ENCODE measurements at regions not wholly inside any gene's neighbourhood (a gene's known extent, or its start where the extent isn't known, plus 50 kb on each side); places are given as distances from the start of the nearest gene placed in this dataset.

DNA sequence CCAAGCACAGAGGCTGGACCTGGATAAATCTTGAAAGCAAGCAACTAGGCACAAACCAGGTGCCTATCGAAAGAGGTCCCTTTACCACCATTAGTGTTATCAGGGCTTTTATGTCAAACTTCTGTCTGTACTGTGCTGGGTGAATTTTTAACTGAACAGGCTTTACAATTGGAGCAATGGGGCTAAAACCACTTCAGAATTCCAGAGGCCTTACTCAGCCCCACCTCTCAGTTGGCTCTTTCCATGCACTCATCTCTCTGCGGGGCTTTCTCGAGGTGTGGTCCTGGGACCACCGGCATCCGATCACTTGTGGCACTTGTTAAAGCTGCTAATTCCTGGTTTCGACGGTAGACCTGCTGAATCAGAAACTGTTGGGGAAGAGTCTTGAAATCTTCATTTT lies 232.5 kb downstream of the SOX4 start:
- no peaks in the 10 kb centered on the region for H3K9me3 ChIP-seq (ENCODE audit: insufficient read depth, low read depth, low read length)
- no peak overlapping the region for H3K4me3 Mint-ChIP-seq (ENCODE audit: unreplicated experiment)
- peak overlapping the region; percentile 31 for H3K27ac ChIP-seq (ENCODE audit: low read depth, low read length)
- H3K9me3 Mint-ChIP-seq (ENCODE audit: unreplicated experiment) = no peaks in the 10 kb centered on the region
- peak overlapping the region; percentile 76 for H3K4me2 ChIP-seq (ENCODE audit: low read length)
- H3K4me1 Mint-ChIP-seq (ENCODE audit: low read depth, unreplicated experiment) = peaks cover 40% of the 10 kb centered on the region
- H3K36me3 ChIP-seq (ENCODE audit: insufficient read depth, low read length) = no peaks in the 10 kb centered on the region
- no peaks in the 10 kb centered on the region for H3K36me3 Mint-ChIP-seq (ENCODE audit: low read depth, unreplicated experiment)
- FAIRE-seq (peak; percentile 54), DNase-seq (ENCODE audit: low read depth) (peak; percentile 74)
- no peaks in the 10 kb centered on the region for H3K27me3 ChIP-seq (ENCODE audit: insufficient read depth, low read length)
- no peak for TF ChIP-seq EZH2 (IDR thresholded peaks at IDR 0.05; ENCODE audit: insufficient read depth, low read length)
- TF ChIP-seq, protein P1, sequence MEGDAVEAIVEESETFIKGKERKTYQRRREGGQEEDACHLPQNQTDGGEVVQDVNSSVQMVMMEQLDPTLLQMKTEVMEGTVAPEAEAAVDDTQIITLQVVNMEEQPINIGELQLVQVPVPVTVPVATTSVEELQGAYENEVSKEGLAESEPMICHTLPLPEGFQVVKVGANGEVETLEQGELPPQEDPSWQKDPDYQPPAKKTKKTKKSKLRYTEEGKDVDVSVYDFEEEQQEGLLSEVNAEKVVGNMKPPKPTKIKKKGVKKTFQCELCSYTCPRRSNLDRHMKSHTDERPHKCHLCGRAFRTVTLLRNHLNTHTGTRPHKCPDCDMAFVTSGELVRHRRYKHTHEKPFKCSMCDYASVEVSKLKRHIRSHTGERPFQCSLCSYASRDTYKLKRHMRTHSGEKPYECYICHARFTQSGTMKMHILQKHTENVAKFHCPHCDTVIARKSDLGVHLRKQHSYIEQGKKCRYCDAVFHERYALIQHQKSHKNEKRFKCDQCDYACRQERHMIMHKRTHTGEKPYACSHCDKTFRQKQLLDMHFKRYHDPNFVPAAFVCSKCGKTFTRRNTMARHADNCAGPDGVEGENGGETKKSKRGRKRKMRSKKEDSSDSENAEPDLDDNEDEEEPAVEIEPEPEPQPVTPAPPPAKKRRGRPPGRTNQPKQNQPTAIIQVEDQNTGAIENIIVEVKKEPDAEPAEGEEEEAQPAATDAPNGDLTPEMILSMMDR (IDR thresholded peaks at IDR 0.05; ENCODE audit: insufficient read depth, low read depth, low read length) = no peak
- no peak overlapping the region for H3K9ac ChIP-seq (ENCODE audit: low read length)
- peak overlapping the region; percentile 75 for H3K27ac Mint-ChIP-seq (ENCODE audit: unreplicated experiment)
- no peak overlapping the region for H2AFZ ChIP-seq (ENCODE audit: low read depth, low read length)
- H3K79me2 ChIP-seq (ENCODE audit: insufficient read depth, low read length) = peaks cover 6% of the 10 kb centered on the region
- no peaks in the 10 kb centered on the region for H3K27me3 Mint-ChIP-seq (ENCODE audit: low read depth, unreplicated experiment)
- no peaks in the 10 kb centered on the region for H4K20me1 ChIP-seq (ENCODE audit: insufficient read depth, low read length)
- no peak overlapping the region for H3K4me3 ChIP-seq (ENCODE audit: insufficient read depth, low read depth, low read length)
- H3K4me1 ChIP-seq (ENCODE audit: insufficient read depth, low read length) = peaks cover 15% of the 10 kb centered on the region

DNA sequence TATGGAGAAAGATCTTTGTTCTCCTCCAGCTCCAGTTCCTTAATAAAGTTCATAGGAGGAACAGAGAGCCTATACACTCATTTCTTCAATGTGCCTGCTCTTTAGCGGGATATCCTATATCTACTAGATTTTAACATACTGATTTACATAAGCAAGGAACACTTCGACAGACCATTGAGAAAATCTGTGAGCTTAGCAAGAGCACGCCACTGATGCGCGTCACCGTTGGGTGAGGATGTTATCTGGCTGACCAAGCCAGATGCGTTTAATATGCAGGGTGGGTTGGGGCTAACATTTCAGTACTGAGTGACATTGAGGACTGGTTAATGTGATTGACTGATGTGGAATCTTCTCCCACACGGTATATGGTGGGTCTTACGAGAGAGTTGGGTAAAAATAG lies 233.4 kb downstream of the SOX4 start:
- Histone ChIP-seq H3K79me2 (ENCODE audit: insufficient read depth, low read length) (peaks cover 6% of the 10 kb centered on the region), H3K4me2 (ENCODE audit: low read length) (no peak overlapping the region), H2AFZ (ENCODE audit: low read depth, low read length) (no peak overlapping the region), H3K9me3 (ENCODE audit: insufficient read depth, low read depth, low read length) (no peaks in the 10 kb centered on the region), H3K27ac (ENCODE audit: low read depth, low read length) (no peak overlapping the region), H3K36me3 (ENCODE audit: insufficient read depth, low read length) (no peaks in the 10 kb centered on the region), H3K4me3 (ENCODE audit: insufficient read depth, low read depth, low read length) (no peak overlapping the region), H3K4me1 (ENCODE audit: insufficient read depth, low read length) (peaks cover 22% of the 10 kb centered on the region), H3K9ac (ENCODE audit: low read length) (no peak overlapping the region), H4K20me1 (ENCODE audit: insufficient read depth, low read length) (no peaks in the 10 kb centered on the region), H3K27me3 (ENCODE audit: insufficient read depth, low read length) (no peaks in the 10 kb centered on the region)
- no peak for FAIRE-seq
- H3K27ac Mint-ChIP-seq (ENCODE audit: unreplicated experiment) = peak overlapping the region; percentile 48
- H3K27me3 Mint-ChIP-seq (ENCODE audit: low read depth, unreplicated experiment) = no peaks in the 10 kb centered on the region
- H3K4me3 Mint-ChIP-seq (ENCODE audit: unreplicated experiment) = no peak overlapping the region
- H3K9me3 Mint-ChIP-seq (ENCODE audit: unreplicated experiment) = no peaks in the 10 kb centered on the region
- no peaks in the 10 kb centered on the region for H3K36me3 Mint-ChIP-seq (ENCODE audit: low read depth, unreplicated experiment)
- no peak for DNase-seq (ENCODE audit: low read depth)
- no peak for TF ChIP-seq EZH2 (IDR thresholded peaks at IDR 0.05; ENCODE audit: insufficient read depth, low read length)
- TF ChIP-seq, protein P1 (IDR thresholded peaks at IDR 0.05; ENCODE audit: insufficient read depth, low read depth, low read length) = no peak
- H3K4me1 Mint-ChIP-seq (ENCODE audit: low read depth, unreplicated experiment) = peaks cover 46% of the 10 kb centered on the region

DNA sequence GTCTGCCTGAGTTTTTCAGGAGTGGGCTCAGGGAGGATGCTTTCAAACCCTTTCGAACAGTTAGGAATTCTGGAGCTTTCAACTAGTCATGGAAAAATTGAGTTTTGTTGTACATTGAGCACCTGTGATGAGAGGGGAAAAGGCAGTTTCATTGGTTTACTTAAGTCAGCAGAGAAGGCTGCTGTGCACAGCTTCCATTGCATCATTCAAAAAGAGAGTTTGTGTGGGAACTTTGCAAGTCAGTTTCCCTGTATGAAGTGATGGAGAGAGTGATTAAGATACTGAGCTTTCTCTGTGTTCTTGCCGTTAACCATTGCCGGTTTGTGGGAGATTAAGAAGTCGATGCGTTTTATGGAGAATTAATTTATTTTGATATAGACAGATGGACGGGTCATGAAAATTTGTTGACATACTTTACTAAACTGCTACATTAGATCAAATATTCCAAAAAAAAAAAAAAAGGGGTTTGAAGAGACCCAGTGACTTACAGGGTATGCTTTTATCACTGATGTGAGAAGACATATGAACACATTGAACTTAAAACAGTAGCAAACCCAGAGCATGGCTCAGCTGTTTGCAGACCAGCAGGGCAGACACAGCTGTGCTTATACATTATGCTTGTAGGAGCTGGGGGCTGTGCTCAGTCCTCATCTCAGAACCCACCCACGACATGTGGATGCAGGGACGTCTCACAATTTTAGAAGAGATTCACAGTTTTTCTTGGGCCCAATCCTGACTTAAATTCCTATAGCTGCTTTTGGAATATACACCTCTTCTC lies 234.1 kb downstream of the SOX4 start:
- no peaks in the 10 kb centered on the region for H3K27me3 Mint-ChIP-seq (ENCODE audit: low read depth, unreplicated experiment)
- Histone ChIP-seq H3K79me2 (ENCODE audit: insufficient read depth, low read length) (peaks cover 6% of the 10 kb centered on the region), H3K9me3 (ENCODE audit: insufficient read depth, low read depth, low read length) (no peaks in the 10 kb centered on the region), H3K36me3 (ENCODE audit: insufficient read depth, low read length) (no peaks in the 10 kb centered on the region), H3K9ac (ENCODE audit: low read length) (no peak overlapping the region), H3K4me3 (ENCODE audit: insufficient read depth, low read depth, low read length) (no peak overlapping the region), H4K20me1 (ENCODE audit: insufficient read depth, low read length) (no peaks in the 10 kb centered on the region), H2AFZ (ENCODE audit: low read depth, low read length) (no peak overlapping the region), H3K27me3 (ENCODE audit: insufficient read depth, low read length) (no peaks in the 10 kb centered on the region), H3K4me1 (ENCODE audit: insufficient read depth, low read length) (peaks cover 29% of the 10 kb centered on the region), H3K27ac (ENCODE audit: low read depth, low read length) (no peak overlapping the region), H3K4me2 (ENCODE audit: low read length) (no peak overlapping the region)
- H3K4me1 Mint-ChIP-seq (ENCODE audit: low read depth, unreplicated experiment) = peaks cover 51% of the 10 kb centered on the region
- peak overlapping the region; percentile 18 for H3K4me3 Mint-ChIP-seq (ENCODE audit: unreplicated experiment)
- no peaks in the 10 kb centered on the region for H3K9me3 Mint-ChIP-seq (ENCODE audit: unreplicated experiment)
- TF ChIP-seq, protein P1 (IDR thresholded peaks at IDR 0.05; ENCODE audit: insufficient read depth, low read depth, low read length) = no peak
- TF ChIP-seq EZH2 (IDR thresholded peaks at IDR 0.05; ENCODE audit: insufficient read depth, low read length) = no peak
- FAIRE-seq (no peak), DNase-seq (ENCODE audit: low read depth) (no peak)
- H3K27ac Mint-ChIP-seq (ENCODE audit: unreplicated experiment) = peak overlapping the region; percentile 79
- peaks cover 4% of the 10 kb centered on the region for H3K36me3 Mint-ChIP-seq (ENCODE audit: low read depth, unreplicated experiment)
